HG03460 (cell line): ENCODE measurements at regions not wholly inside any gene's neighbourhood (a gene's known extent, or its start where the extent isn't known, plus 50 kb on each side); places are given as distances from the start of the nearest gene placed in this dataset.

Experiments
- ATAC-seq: cut with Tn5 transposase; IDR thresholded peaks from one replicate; pipeline ENCODE4 v1.9.1; 2021; ENCODE audit not compliant: unreplicated experiment

DNA sequence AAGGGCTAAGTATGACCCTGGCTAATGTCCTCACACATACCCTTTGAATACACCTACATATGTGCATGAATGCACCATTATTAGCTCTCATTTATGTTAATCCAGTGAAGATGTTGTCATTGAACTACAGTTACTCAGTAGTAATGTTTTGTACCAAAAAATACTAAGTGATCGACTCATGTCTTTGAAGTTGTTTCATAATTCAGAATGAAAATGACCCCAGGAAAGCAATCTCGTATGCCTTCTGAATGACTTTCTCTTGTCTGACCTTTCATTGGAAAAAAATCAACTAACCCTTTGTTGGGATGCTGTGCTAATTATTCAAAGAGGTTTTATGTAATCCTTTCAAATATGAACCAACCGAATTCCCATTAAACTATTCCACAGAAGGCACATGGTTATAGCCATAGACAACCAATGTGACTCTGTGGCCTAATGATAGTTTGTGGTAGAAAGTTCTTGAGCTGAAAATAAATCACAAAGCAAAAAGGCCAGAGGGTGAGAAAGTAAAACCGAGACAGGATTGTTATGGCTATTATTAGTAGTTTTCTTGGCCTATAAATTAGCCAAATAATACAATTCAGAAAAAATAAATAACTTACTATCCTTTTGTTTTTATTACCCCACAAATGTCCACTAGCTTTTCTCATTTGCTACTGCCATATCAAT, 86.8 kb upstream of the STARD13 start:
- no peak for ATAC-seq

GRCh38 chr13:33373624-33374023, 88.1 kb upstream of the STARD13 start:
- ATAC-seq, result no peak

GRCh38 chr13:33375421-33375820, 89.9 kb upstream of the STARD13 start:
- no peak for ATAC-seq

DNA sequence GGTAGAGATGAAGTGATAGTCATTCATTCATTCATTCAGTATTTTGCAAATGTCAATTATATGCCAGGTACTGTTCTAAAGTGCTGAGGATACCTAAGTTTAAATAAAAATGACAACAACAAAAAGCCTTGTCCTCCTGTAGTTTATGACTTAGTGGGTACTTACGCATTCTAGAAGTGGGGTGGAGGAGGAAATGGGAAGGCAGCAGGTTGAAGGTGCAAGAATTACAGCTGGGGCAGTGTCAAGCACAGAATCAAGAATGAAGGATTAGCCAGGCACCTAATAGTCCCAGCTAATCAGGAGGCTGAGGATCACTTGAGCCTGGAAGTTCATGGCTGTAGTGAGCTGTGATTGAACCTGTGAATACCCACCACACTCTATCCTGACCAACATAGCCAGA, 90.7 kb upstream of the STARD13 start:
- no peak for ATAC-seq

GRCh38 chr13:33377411-33377810, 91.9 kb upstream of the STARD13 start:
- ATAC-seq, result no peak

GRCh38 chr13:33377825-33378224, 92.3 kb upstream of the STARD13 start:
- no peak for ATAC-seq

DNA sequence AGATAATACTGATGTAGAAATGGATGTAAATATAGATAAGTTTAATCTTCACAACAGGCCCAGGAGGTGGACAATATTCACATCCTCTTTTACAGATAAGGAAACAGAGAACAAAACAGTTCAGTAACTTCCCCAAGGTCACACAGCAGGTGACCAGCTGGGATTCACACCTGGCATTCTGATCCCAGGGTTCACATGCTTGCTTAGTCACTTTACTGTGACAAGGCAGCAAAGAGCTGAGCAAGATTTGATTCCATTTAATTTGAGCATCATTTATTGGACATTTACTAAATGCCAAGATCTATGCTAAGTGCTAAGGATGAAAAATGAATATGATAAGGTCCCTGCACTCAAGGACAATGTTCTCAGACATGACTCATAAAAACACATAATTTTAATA, 94.1 kb upstream of the STARD13 start:
- ATAC-seq, result no peak

DNA sequence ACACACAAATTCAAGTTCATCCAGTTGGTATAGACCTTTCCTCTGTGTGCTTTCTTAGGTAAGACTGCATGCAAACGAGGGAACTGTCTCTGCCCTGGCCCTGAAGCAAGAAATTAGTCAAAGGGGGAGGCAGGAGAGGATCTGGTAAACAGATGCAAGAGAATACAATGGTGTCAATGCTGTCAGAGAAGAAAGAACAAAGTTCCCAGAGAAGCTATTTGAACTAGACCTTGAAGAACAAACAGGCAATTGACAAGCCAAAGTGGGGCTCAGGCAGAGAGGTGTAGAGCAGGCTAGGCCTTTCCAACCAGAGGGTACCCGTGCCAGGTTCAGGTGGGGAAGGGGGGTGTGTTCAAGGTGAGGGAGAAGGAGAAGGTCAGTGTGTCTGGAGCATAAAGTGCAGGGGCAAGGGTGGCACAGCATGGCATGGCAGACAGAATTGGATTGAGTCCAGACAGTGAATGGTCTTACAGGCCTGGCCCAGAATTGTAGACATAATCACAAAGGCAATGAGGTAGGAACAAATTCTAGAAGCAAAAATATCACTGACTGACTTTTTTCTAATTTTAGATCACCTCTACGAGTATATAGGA, 95.0 kb upstream of the STARD13 start:
- ATAC-seq, result no peak

- no peak for ATAC-seq
Observed at GRCh38 chr13:33381180-33381579, 95.6 kb upstream of the STARD13 start.

DNA sequence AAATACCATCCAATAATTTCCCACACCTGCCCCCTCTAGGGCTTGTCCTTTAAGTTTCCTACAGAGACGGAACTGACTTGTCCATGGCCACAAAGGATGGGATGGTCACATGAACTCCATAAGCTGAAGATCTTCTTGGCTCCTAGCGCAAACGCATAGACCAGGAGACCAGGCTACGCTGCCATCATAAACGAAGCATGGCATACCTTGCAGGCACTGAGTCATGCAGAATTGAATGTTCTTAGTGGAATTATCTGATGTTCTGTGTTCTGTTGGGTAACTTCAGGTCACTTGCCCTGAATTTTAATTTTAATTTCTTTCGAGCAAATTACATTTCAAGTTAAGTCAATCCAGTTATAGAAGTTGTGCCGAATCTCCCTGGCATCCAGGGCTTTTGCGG, 96.4 kb upstream of the STARD13 start:
- ATAC-seq, result no peak

DNA sequence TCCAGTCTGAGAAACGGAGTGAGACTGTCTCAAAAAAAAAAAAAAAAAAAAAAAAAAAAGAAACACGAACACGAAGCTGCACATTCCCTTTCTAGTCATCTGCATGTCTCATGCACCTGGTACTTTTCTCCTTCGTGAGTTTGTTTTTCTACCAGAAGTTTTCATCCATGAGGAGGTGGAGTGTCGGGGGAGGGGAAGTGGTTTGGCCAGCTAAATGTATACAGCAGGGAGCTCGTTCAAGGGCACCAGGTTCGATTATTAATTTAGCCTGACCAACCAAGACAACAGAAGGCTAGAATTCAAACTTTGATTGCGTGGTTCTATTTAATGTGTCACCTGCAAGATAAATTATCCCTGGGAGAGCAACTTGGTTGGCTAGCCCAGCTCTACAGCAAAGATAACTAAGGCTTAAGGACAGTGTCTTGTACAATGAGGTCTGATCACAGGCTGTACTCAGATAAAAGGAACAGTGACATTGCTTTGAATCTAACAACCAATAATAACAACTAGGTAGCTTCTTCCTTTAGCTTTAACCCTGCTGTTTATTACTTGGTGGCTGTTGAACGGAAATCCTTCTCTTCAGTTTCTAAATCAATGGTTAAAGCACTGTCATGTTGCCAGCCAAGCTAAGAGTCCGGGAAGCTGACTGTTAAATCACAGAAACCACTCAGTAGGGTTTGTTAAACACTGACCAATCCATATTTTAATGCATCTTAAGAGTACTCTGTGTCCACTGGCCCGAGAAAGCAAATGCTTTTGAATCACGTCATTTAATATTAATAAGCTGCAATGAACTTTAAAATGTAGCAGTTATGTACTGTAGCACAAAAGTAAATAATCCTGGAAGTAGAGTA, 98.4 kb upstream of the STARD13 start:
- ATAC-seq, result no peak

- ATAC-seq, result no peak
Observed at GRCh38 chr13:33388286-33388998, 102.9 kb upstream of the STARD13 start.

- ATAC-seq, result no peak
Observed at GRCh38 chr13:33392794-33393405, 107.3 kb upstream of the STARD13 start.

- no peak for ATAC-seq
Observed at GRCh38 chr13:33394294-33394932, 108.9 kb upstream of the STARD13 start.

DNA sequence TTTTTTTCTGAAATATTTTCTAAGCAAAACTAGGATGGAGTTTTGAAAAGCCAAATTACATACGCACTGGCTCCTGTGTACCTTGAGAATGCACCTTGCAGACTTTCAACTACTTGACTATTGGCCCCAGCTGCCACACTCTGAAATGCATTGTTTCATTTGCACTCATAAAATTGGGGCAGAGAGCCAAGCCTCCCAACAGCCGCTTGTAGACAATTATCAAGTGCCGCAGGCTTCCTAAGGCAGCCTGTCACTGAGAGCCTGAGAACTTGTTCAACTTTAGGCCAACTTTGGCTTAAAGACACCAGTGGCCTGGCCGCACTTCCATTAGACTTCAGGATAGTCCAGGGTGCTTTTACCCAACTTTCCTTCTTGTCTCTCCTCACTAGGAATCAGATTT, 115.7 kb upstream of the STARD13 start:
- ATAC-seq, result no peak

DNA sequence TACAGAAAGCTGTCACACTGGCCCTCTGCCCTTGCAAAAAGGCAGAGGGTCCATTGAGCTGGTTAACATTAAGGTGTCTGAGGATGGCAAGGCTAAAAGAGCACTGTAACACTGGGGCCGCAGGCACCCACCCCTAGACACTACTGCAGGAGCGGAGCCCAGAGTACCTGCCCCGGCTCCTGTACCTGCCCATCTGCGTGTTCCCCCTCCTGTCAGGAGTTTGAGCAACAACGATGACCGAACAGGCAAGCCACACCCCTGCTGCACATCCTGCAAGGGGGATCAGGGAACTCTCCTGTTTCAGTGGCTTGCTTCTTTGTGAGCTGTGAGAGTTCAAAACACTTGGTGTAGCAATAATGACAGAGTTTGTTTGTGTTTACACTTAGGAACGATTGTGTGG, 117.4 kb upstream of the STARD13 start:
- no peak for ATAC-seq

- no peak for ATAC-seq
Observed at GRCh38 chr13:33403807-33404362, 118.3 kb upstream of the STARD13 start.

DNA sequence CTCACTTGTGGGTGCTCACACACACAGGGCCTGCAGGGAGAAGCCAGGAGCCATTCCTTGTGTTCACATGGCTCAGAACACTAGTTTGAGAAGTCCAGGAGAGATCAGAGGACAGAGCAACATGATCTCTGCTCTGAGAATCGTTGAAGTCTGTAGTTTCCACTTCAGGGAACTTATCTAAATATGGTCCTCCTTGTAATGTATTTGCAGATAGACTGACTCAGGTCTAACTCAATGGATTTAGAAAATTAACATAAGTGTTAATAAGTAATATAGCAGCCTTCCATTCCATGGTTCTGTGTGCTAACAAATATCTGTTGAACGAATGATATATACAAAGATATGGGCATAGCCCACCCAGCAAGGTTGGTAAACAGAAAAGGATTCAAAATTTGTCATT, 119.8 kb upstream of the STARD13 start:
- ATAC-seq, result no peak

- ATAC-seq, result no peak
Observed at GRCh38 chr13:33409673-33410510, 124.3 kb upstream of the STARD13 start.
